Lung (tissue), 9 donors: ENCODE measurements at regions not wholly inside any gene's neighbourhood (a gene's known extent, or its start where the extent isn't known, plus 50 kb on each side); places are given as distances from the start of the nearest gene placed in this dataset.
"Not testable (repeated sequence)": the region's sequence is repeated elsewhere in the genome, so short reads cannot be mapped to it uniquely, and the experiment has no call there.

Experiments
- ATAC-seq: fragments of 200-7000 bp; cut with Tn5 transposase; one replicate; pipeline ENCODE4 v1.9.1; 2020; ENCODE audit warnings: moderate number of reproducible peaks; ENCODE audit not compliant: insufficient read depth, low FRiP score
- DNase-seq, 3 donors: peaks; one replicate each; pipeline ENCODE4 v3.0.0-alpha.2; 2013 to 2017
- H3K27ac ChIP-seq, 2 donors: one replicate each; pipeline ENCODE4 v1.5.1; 2013; ENCODE audit warnings: mild to moderate bottlenecking in 2 of 2, moderate library complexity in 2 of 2, control low read depth in 1 of 2, inconsistent platforms in 1 of 2, low read depth in 1 of 2, low read length in 1 of 2
- H3K27me3 ChIP-seq, 3 donors: one replicate each; pipeline ENCODE4 v1.5.1; 2013; ENCODE audit warnings: low read length in 2 of 3; ENCODE audit not compliant: control insufficient read depth in 3 of 3, insufficient read depth in 3 of 3
- H3K36me3 ChIP-seq, 4 donors: one replicate each; pipeline ENCODE4 v1.5.1; 2013; ENCODE audit warnings: low read length in 4 of 4, mild to moderate bottlenecking in 1 of 4, moderate library complexity in 1 of 4; ENCODE audit not compliant: control insufficient read depth in 4 of 4, insufficient read depth in 4 of 4
- H3K4me1 ChIP-seq, 5 donors: one replicate each; pipeline ENCODE4 v1.5.1; 2013; ENCODE audit warnings: low read length in 5 of 5, mild to moderate bottlenecking in 2 of 5, moderate library complexity in 1 of 5; ENCODE audit not compliant: control insufficient read depth in 5 of 5, insufficient read depth in 5 of 5
- H3K4me3 ChIP-seq: one replicate; pipeline ENCODE4 v1.5.1; 2013; ENCODE audit warnings: mild to moderate bottlenecking, control low read depth, moderate library complexity
- H3K9ac ChIP-seq, 2 donors: one replicate each; pipeline ENCODE4 v1.5.1; 2013; ENCODE audit warnings: low read length in 2 of 2, control low read depth in 1 of 2; ENCODE audit not compliant: insufficient read depth in 1 of 2
- H3K9me3 ChIP-seq, 4 donors: one replicate each; pipeline ENCODE4 v1.5.1; 2013; ENCODE audit warnings: low read length in 3 of 4, mild to moderate bottlenecking in 1 of 4, moderate library complexity in 1 of 4; ENCODE audit not compliant: control insufficient read depth in 4 of 4, insufficient read depth in 3 of 4
- WGBS, 2 donors: extraction: QIAGEN DNeasy Blood & Tissue Kit; methylation state at CpG; one replicate each; pipeline ENCODE4 v1.1.7; 2013; 5-methylcytosine and 5-hydroxymethylcytosine counted together
- donor health status: Bipolar disorder and iron deficiency.
- donor health status: healthy.
- donor health status: DM: yes; HTN: yes; CAD: no.

DNA sequence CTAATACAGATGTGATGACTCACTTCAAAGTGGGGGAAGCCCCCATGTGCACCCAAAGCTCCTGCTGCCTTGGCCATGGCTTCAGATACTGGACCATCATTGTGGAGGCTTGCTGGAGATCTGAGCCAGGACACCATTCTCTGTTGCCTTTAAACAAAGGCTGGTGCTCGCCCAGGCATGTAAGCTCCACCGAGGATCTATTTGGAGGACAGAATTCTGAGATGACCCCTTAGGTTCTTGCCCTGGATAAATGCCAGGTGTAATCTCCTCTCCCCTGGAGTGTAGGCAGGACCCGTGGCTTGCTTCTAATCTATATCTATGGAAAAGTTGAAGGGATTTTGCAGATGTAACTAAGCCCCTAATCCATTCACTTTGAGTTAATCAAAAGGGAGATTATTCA is 141.0 kb downstream of the UNC93B1 start:
- not testable (repeated sequence) for H3K9me3 ChIP-seq, ATAC-seq, H3K4me1 ChIP-seq, H3K27me3 ChIP-seq, H3K27ac ChIP-seq, H3K9ac ChIP-seq, H3K4me3 ChIP-seq, DNase-seq, H3K36me3 ChIP-seq
- WGBS, 2 donors, result 61 to 65% methylated on average over 3 of the region's 3 CpGs

DNA sequence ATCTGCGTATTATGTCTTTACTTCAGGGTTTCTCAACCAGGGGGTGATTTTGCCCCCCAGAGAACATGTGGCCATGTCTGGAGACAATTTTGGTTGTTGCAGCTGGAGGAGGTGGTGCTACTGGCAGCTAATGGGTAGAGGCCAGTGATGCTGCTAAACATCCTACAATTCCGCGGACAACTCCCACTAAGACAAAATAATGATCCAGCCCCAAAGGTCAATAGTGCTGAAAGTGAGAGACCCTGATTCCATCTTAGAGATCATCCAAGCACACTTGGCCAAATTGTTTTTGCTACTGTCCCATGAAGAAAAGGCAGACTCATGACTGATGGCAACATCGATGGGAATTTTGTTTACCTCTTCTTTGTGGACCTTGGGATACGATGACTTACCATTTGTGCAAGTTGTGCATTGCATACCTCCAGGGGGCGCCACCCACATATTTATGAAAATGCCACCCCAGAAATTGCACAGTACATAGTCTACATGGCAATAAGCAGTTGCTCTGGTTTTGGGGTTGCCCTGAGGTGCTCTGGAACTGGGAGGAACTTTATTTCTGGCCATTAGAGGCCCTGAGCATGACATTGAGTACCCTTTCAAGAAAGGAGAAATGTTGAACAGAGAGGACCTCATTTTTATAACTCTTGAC is 144.3 kb downstream of the UNC93B1 start:
- peak in 1 of 3 donors; percentile 43 for DNase-seq
- H3K4me3 ChIP-seq, H3K4me1 ChIP-seq, H3K36me3 ChIP-seq, H3K9me3 ChIP-seq, ATAC-seq, H3K27ac ChIP-seq, H3K27me3 ChIP-seq, H3K9ac ChIP-seq: not testable (repeated sequence)
- WGBS, 2 donors, result 71 to 75% methylated on average over 4 of the region's 6 CpGs

DNA sequence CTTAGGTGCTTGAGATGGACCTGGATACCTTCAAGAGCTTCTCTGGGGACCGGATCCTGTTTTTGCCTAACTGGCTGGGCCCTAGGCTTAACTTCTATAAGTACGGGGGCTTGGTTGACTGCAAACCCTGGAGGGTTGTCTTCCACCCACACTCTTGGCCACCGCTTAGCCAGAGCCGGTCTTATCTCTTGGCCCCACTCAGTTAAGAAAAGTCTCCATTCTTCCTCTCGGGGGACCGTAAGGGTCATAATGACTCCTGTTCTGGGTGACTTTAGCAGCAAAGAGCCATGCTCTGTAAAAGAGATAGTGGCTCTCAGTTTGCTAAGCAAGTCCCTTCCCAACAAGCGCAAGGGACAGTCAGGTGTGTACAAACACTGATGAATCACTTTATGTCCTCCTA is 153.2 kb downstream of the UNC93B1 start:
- not testable (repeated sequence) for H3K4me3 ChIP-seq, H3K4me1 ChIP-seq, H3K9ac ChIP-seq, DNase-seq, H3K36me3 ChIP-seq, H3K27ac ChIP-seq, H3K9me3 ChIP-seq, H3K27me3 ChIP-seq, ATAC-seq
- WGBS, 2 donors, result 66 to 70% methylated on average over 7 of the region's 7 CpGs

DNA sequence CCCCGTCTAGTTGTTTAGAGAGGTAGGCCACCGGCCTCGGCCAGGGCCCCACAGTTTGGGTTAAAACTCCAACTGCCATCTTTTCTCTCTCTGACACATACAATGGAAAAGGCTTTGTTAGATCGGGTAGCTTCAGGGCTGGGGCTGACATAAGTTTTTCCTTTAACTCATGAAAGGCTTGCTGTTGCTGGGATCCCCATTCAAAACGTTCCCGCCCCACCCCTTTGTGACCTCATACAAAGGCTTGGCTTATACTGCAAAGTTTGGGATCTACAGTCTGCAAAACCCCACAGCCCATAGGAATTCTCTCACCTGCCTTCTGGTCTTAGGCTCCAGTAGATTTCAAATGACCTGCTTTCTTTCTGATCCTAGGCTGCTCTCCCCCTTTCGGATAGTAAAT is 154.1 kb downstream of the UNC93B1 start:
- not testable (repeated sequence) for H3K4me1 ChIP-seq, H3K9me3 ChIP-seq, H3K27ac ChIP-seq, H3K4me3 ChIP-seq, DNase-seq, ATAC-seq, H3K9ac ChIP-seq, H3K27me3 ChIP-seq, H3K36me3 ChIP-seq
- WGBS, 2 donors, result 69 to 78% methylated on average over 5 to 7 of the region's 7 CpGs

DNA sequence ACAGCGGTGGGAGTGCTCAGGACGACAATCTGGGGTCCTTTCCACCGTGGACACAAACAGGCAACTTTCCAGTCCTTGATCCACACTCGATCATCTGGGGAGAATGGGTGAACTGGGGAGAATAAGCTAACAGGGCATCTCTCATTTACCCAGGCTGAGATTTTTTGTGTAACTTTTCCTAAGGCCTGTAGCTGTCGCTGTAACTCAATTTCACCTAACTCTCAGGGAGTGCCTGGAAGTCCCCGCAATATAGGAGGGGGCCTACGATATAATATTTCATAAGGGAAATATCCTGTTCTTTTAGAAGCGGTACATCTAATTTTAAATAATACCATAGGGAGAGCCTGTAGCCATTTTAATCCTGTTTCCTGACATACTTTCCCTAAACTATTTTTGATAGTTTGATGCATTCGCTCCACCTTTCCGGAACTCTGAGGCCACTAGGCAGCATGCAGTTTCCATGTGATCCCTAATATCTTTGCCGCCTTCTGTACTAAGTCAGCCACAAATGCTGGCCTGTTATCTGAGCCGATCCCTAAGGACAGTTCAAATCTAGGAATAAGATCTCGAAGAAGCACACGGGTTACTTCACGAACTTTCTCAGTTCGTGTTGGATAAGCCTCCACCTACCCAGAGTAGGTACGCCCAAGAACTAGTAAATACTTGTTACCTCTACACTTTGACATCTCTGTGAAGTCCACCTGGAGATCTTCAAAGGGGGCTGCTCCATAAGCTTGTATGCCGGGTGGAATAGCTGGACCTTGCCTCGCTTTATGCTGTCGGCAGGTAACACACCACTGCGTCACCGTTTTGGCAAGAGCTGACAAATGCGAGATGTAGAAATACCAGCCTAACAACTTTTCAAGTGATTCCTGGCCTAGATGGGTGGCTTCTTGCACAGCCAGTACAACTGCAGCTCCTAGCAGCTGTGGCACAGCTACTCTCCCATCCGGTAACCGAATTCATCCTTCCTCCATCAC is 155.7 kb downstream of the UNC93B1 start:
- WGBS, 2 donors, result 49 to 63% methylated on average over 25 of the region's 25 CpGs
- not testable (repeated sequence) for H3K4me3 ChIP-seq, H3K9me3 ChIP-seq, ATAC-seq, H3K9ac ChIP-seq, H3K27me3 ChIP-seq, H3K36me3 ChIP-seq, H3K4me1 ChIP-seq
- peak; percentile 38 to 64 (median 48) for DNase-seq
- peak overlapping the region in 1 of 2 donors; percentile 94 for H3K27ac ChIP-seq

DNA sequence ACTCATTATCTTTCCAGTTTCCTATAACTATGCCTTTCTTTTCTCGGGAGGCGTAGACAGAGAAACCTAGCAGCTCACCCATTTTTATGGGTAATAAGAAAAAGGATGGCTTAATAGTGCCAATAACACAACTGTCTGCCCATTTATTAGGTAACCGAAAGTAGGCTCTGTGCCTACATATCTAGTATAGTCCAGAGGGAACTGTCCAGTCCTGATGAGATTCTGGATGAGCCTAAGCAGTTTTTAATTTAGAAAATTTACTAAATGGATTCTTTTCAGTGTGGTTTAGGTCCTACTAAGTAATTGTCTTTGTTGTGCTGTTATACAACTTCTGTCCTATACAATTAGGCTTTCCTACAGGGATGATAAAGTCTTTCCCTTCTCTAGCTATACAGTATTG is 157.6 kb downstream of the UNC93B1 start:
- not testable (repeated sequence) for H3K4me3 ChIP-seq, ATAC-seq, H3K27me3 ChIP-seq, H3K4me1 ChIP-seq, H3K36me3 ChIP-seq, H3K9me3 ChIP-seq, DNase-seq, H3K27ac ChIP-seq, H3K9ac ChIP-seq
- 93 to 96% methylated on average over 3 of the region's 3 CpGs for WGBS, 2 donors

DNA sequence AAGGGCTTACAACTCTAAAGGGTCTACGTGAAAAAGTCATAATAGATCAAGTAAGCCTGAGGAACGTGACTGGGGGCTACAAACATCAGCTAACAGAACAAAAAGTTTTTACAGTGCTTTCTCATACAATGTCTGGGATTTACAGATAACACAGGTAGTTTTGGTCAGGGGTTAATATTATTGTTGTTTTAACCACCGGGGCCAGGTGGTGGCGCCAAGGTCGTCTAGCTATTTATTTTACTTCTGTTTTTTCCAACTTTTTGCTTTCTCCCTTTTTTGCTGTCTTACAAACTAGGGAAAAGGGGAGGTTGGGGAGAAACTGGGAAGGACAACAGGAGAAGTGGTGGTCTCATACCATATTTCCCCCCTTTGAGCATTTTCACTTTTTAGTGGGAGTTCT is 158.6 kb downstream of the UNC93B1 start:
- not testable (repeated sequence) for H3K4me3 ChIP-seq, H3K27me3 ChIP-seq, DNase-seq, H3K27ac ChIP-seq, H3K36me3 ChIP-seq, H3K4me1 ChIP-seq, ATAC-seq, H3K9ac ChIP-seq, H3K9me3 ChIP-seq
- 7 to 51% methylated on average over 2 to 5 of the region's 5 CpGs for WGBS, 2 donors

DNA sequence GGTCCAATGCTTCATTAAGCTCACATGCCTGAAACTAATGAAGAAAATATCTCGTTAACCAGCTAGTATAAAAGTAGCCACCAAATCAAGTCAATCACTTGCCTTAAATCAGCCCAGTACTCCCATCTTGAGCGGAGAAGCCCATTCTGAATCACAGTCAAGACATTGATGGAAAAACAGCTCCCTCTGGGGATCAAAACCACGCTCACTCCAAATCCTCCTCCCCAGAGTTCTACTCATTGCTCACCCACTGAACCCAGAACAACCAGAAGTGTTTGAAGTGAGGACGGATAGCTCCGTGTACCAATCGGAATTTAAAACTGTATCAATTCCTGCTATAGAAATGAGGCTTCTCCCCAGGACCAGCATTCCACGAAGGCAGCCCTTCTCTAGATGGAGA is 163.3 kb downstream of the UNC93B1 start:
- not testable (repeated sequence) for H3K9me3 ChIP-seq, ATAC-seq, H3K36me3 ChIP-seq, H3K27ac ChIP-seq, DNase-seq, H3K27me3 ChIP-seq, H3K4me3 ChIP-seq, H3K9ac ChIP-seq, H3K4me1 ChIP-seq
- WGBS, 2 donors, result 49 to 74% methylated on average over 6 to 7 of the region's 7 CpGs
